NCI-H2227 (cell line): ENCODE measurements at regions not wholly inside any gene's neighbourhood (a gene's known extent, or its start where the extent isn't known, plus 50 kb on each side); places are given as distances from the start of the nearest gene placed in this dataset.
"Not testable (repeated sequence)": the region's sequence is repeated elsewhere in the genome, so short reads cannot be mapped to it uniquely, and the experiment has no call there.

Experiments used
- DNase-seq: peaks from one replicate; lab custom pipeline; 2025; ENCODE audit not compliant: unreplicated experiment; lab: John Stamatoyannopoulos, UW

DNA sequence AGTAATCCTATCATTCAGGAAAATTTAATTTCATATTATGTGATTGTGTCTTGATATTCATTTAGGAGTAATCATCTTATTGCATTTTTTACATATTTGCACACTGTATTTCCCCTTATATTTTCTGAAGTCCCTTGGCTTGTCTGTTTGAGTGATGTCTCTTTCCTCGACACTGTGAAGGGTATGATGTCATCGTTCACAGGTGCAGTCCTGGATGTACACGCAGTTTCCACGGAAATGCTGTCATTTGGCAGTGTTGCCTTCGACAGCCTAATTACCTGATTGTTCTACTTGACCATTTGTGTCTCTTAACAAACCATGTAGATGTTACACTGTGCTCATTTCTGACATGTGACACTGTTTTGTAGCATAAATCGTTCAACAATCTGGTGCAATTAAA, 1277.0 kb downstream of the TMEM121 start:
- no peak for DNase-seq

DNA sequence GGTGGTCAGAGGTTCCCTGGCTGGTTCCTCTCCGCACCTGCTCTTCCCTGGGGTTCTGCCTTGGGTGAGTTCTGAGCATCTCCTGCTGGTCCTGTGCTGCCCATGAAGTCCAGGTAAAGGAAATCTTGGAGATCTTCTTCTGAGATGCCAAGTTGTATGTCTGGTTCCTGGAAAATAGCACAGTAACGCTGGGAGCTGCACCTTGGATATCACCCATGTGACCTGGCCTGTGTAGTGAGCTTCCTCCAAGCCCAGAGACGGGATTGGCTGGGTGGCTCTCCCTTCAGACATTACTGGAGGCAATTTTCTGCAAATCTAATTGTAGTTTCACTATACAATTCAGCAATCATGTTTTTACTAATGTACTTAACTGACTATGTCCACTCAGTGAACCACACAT, 1281.1 kb downstream of the TMEM121 start:
- DNase-seq = no peak

DNA sequence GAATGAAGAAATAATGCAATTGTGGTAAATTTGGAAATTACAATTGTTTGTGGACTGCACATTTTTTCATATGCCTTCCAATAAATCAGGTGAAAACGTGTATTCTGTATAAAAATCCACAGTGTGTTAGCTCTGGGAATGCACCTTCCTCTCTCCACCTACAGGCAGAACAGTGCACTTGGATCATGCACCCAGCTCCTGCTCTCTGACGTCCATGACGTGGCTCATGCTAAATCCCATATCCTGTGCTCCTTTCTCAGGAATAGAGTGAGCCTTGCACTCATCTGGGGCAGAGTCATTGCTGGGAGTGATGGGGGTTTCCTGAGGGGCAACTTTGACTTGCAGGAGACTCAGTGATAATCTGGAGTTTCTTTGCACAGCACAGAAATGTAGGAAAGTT, 1282.1 kb downstream of the TMEM121 start:
- DNase-seq = no peak

DNA sequence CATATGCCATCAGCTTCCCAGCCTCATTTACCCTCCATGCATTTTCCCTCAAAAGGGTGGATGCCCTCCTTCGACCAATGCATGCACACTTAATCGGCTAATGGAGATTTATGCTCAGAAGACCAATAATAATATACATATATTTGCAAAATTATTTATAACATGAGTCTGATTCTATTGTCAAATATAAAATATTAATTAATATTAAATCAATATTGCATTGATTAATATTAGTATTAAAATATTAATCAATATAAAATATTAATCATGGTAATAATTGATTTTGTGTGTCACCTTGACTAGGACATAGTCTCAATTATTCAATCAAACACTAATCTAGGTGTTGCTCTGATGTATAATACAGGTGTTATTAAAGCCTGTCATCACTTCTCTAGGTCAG, 1282.5 kb downstream of the TMEM121 start:
- no peak for DNase-seq

DNA sequence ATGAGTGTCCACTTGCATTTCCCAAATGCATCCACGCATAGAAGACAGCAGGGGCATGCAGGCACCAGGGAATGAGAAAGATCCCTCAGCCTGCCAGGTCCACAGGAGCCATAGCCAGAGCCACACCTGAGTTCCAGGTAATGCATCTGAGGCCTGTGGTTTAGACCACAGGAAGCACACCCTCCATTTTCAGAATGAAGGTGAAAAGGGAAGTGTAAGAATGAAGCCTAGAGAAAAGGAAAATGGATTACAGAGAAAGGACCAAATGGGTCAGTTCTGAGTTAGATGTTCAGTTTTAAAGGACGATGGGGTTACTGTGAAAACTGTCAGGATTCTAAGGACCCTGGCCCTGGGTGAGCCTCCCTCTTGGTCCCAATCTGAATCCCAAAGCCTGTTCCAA, 1283.2 kb downstream of the TMEM121 start:
- DNase-seq = no peak

DNA sequence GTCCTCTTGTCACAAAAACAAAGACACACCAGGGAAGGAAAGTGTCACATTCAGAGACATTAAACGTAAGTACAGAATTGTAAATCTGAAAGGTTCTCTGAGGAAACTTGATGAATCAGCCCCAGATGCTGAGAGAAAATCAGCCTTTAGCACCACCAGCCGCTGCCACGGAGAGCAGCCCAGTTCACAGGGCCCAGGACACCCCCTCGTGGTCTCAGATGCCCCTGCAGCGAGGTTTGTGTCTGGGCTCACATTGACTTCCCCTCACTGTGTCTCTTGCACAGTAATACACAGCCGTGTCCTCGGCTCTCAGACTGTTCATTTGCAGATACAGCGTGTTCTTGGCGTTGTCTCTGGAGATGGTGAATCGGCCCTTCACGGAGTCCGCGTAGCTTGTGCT, 1283.8 kb downstream of the TMEM121 start:
- not testable (repeated sequence) for DNase-seq

DNA sequence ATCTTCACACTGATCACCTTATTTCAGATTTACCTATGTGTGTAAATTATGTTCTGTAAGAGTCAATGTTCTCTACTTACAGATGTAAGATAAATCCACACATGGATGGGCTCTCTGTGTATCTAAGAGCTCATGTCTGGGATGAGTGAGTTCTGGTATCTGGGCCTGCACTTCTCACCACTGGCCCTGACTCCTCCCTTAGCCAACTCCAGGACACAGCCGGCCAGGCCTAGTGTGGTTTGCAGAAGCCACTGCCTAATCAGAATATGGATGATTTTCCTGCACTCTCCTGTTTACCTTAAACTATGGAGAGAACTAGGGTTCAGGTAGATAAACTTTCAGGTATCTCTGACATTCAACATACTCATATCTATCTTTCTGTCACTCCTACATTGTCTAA, 1284.8 kb downstream of the TMEM121 start:
- no peak for DNase-seq

DNA sequence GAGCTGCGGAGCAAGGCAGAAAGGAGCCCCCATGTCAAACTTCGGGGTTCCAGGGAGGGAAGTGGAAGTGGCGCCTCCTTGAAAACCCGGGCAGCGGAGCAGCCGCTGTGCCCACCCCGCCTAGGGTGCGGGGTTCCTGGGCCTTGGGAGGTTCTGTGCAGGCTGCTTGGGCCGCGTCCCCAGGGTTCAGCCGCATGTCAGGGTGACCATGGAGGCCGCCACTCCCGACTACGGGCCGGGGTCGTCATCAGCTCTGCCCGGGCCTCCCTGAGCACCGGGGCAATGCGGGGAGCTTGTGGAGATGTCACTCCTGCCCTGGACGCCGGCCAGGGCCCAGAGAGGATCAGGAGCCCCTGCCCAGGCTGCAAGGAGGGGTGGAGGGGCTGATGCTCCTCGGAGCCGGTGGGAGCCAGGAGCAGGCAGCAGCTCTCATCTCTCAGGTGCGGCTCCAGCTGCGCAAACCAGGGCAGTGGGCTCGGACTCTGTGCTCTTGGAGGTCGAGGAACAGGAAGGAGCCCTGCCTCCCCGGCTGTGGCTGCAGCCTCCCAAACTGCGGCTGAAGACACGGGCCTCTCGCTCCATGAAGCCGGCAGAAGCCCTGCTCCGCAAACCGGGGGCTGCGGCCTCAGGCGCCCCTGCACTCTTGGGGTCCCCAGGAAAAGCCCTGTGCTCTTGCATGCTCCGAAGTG, 1286.5 kb downstream of the TMEM121 start:
- no peak for DNase-seq

DNA sequence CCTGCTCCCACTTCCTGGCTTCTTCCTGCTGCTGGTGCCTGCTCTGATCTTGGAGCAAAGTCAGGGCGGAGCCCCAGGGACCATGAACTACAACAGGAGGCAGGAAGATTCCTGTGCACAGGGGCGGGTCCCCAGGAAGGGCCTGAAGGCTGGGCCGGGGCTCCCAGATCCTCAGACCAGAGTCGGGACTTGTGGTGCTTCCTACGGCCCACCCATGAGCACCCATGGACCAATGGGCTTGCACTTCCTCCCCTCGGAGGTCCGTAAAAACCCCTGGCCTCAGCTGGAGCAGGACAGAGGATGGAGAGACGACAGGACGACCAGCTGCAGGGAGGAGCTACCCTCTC, 1287.1 kb downstream of the TMEM121 start:
- no peak for DNase-seq

DNA sequence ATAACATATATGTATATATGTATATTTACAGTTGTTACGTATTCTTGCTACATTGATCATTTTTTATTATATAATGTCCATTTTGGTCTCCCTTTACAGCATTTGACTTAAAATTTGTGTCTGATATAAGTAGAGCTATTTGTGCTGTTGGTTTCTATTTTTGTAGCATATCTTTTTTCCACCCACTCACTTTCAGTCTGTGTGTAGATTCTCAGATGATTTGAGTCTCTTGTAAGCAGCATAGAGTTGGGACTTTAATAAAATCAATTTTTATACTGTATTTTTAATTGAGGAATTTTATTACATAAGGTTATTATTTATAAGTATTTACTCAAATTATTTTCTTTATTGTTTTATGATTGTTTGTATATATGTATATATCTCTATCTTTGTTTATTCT, 1293.7 kb downstream of the TMEM121 start:
- DNase-seq = no peak

DNA sequence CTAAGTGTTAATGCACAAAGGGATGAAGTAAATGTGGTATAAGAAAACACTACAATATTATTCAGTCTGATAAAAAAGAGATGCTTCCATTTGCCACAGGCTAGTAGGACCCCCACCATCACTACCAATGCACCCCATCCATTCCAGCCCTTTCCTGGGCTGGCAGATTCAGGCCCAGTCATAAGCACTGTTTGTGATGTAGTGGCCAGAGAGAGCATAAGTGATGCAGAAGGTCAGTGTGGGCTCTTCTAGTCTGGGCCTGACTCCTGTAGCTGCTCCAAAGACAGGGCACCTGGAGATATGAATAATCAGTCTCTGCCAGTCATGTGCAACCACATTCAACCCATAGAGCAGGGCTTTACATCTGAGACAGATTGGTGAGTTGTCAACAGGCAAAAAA, 1294.7 kb downstream of the TMEM121 start:
- DNase-seq = no peak

DNA sequence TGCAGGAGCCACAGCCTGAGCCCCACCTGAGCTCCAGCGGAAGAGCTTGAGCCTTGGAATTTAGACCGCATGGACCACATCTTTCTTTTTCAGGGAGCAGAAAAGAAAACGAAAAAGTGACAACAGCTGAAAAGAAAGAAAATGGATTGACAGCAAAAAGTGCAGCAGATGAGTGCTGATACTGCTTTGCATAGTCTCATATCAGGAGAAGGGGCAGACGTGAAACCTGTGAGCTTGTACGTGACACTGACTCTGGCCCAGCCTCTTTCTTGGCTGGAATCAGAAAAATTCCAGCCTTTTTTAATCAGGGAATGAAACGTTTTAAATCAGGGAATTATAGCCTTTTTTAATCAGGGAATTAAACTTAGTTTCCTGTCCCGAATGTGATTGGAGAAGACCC, 1296.5 kb downstream of the TMEM121 start:
- no peak for DNase-seq

DNA sequence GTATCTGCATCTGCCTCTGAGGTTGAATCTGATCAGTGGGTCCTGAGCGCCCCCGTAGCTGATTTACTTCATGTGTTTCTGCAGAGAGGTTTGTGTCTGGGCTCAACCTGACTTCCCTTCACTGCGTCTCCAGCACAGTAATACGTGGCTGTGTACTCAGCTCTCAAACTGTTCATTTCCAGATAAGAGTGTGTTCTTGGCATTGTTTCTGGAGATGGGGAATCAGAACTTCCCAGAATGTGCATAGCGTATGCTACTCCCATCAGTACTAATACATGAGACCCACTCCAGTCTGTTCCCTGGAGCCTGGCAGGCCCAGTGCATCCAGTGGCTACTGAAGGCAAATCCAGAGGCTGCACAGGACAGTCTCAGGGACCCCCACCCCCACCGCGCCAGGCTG, 1297.2 kb downstream of the TMEM121 start:
- no peak for DNase-seq

DNA sequence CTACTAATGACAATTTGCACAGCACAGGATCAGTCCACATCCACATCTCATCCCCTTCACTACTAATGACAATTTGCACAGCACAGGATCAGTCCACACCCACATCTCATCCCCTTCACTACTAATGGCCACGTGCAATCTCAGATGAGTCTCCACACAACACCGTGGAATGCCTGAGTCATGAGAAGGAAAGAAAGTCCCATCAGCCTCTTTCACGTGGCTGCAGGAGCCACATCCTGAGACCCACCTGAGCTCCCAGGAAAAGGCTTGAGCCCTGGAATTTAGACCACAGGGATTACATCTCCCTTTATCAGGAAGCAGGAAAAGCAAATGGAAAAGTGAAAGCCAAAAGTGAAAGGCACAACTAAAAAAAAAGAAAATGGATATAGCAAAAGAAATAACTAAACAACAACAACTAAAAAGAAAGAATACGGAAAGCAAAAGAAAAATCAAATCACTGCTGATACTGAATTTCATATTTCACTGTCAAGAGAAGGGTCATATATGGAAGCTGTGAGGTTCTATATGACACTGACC, 1300.5 kb downstream of the TMEM121 start:
- no peak for DNase-seq

DNA sequence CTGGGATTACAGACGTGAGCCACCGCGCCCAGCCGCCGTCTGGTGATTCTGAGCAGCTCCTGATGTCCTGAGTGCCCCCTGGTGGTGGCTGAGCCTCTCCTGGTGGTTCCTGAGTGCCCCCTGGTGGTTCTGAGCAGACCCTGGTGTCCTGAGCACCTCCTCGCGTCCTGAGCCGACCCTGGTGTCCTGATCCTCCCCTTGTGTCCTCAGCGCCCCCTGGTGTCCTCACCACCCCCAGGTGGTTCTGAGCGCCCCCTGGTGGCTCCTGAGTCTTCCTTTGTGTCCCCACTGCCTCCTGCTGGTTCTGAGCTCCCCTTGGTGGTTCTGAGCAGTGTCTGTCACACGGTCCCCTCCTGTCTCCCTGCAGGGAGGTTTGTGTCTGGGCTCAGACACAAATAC, 1304.9 kb downstream of the TMEM121 start:
- no peak for DNase-seq

DNA sequence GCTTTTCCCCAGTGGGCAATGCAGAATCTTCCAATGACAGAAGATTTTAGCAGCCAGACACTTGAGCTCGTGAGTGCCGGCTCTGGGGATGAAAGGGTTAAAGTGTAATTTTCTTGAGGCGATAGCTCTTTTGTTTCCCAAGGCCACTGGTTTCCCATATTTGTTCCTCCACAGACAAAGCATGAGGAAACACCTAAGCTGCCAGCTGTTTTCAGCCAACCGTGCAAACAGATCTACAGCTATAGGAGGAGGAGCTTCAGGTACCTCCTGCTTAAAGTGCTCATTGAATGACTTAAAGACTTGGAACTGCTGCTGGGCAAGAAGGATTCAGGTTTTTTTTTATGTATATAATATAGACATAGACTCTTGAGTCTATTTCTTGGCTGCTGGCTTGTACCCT, 1311.5 kb downstream of the TMEM121 start:
- no peak for DNase-seq

DNA sequence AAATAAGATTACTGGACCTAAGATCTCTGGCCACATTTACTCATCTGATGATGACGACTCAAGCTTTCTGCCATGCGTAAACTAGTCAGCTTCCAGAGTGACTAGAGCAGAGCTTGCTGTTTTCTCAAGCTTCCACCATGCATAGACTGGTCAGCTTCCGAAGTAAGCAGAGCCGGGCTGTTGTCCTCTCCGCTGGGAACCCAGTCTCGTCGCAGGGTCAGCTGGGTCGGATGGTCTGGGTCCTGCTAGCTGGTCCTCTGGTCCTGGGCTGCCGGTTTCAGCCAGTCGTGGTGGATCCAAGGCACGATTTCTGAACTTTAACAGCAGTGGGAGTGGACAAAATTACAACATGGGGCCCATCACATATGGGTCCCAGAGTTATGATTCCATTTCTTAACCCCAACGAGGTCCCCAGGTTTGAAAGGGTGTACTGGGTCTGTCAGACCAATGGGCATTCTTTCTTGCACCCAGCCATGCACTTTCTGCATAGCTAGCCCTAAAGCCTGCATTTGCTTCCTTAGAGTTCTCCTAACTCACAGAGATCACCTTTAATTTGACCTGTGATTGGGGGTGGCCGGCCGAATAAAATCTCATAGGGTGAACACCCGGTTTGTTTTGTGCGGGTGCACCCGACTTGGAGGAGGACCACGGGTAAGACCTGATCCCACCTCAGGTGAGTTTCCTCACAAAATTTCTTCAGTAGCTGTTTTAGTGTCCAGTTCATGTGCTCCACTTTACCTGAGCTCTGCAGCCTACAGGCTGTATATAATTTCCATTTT, 1312.8 kb downstream of the TMEM121 start:
- no peak for DNase-seq

DNA sequence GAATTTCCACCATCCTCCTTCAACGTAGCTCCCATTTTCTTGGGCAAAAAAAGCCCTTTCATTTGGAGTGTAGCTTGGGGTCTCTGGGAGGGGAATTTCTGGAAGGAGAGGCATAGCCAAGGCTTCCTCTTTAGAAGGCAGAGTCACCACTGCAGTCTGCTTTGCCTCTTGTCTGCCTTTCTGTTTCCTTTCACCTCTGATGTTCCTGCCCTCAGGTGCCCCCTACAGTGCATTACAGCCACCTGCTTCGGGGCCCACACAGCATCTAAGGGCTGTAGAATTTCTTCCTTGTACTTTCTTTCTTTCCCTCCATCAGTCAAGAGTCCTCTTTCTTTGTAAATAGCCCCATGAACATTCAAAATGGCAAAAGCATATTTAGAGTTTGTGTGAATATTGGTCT, 1313.9 kb downstream of the TMEM121 start:
- DNase-seq = no peak

DNA sequence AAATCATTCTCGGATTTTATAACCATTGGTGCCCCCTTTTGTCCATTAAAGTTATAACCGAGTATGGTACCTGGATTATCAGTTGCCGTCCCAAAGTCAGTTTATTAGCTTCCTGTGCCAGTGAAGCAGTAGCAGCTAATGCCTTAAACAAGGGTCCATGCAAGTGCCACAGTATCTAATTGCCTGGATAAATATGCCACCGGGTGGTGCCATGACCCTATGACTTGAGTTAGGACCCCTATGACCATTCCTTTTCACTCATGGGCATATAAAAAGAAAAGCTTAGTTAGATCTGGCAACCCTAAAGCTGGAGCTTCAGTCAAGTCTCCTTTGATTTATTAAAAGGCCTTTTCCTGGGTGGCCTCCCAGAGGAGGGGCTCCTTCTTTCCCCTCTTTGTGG, 1314.6 kb downstream of the TMEM121 start:
- no peak for DNase-seq

DNA sequence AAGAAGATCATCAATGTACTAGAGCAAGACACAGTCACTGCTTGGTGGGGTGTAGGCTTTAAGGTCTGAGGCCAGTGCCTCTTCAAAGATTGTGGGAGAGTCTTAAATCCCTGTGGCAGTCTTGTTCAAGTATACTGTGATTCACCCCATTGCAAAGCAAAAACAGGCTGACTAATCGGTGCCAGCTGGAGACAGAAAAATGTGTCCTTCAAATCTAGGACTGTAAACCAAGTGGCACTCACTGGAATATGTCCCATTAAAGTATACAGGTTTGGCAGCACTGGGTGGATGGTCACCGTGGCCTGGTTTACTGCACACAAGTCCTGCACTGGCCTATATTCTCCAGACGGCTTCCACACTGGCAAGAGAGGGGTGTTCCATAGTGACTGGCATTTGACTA, 1315.3 kb downstream of the TMEM121 start:
- DNase-seq = no peak

DNA sequence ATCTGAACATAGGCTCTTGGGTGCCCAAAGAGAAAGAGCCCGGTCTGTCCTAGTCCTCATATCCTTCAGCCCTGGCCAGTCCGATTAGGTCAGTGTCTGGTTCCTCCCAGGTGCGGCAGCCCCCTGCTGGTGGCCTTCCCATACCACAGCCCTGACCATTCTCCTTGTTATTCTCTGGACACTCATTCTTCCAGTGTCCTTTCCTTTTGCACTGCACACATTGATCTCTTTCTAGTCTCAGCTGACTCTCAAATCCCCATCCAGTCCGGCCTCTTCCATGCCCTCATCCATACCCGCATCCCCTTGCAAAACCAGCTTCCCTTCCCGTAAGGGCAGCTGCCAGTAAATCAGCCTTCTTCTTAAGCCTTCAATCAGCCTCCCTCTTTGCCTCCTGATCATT, 1316.3 kb downstream of the TMEM121 start:
- no peak for DNase-seq

DNA sequence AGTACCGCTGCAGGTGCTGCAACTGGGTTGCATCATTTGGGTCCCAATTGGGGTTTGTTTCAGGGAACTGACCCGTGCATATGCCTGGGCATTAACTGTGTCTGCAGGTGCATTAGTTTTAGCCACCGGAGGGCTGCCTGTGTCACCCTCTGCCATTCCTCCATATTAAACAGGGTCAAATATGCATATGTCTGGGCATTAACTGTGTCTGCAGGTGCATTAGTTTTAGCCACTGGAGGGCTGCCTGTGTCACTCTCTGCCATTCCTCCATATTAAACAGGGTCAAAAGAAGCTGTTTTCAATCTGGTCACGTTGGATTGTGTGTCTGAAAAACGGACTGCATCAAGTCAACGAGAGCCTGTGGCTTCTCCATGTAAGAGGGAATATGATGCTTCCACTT, 1317.0 kb downstream of the TMEM121 start:
- no peak for DNase-seq
